Cardiac fibroblast (primary cell): ENCODE measurements at regions not wholly inside any gene's neighbourhood (a gene's known extent, or its start where the extent isn't known, plus 50 kb on each side); places are given as distances from the start of the nearest gene placed in this dataset.

Source experiments
- DNase-seq, 2 donors: peaks; one replicate each; pipeline versions ENCODE4 v3.0.0 to v3.0.0-alpha.2; 2010; ENCODE audit warnings: low read depth in 2 of 2
- H3K4me3 ChIP-seq, 2 donors: replicated peaks in 1 of 2; 1 replicate in 1 of 2; 2 replicates in 1 of 2; pipeline ENCODE4 v1.5.1; 2011; ENCODE audit warnings: low read depth in 2 of 2, low read length in 2 of 2, mild to moderate bottlenecking in 2 of 2, moderate library complexity in 1 of 2
- CTCF ChIP-seq: IDR thresholded peaks from one replicate; pipeline ENCODE4 v1.5.1; 2011; ENCODE audit warnings: low read depth, mild to moderate bottlenecking, low read length, inconsistent platforms

- H3K4me3 ChIP-seq = no peak overlapping the region
- no peak for TF ChIP-seq CTCF
- DNase-seq = no peak
Measured at GRCh38 chr15:46386356-46386755, 751.5 kb downstream of the SQOR start.

GRCh38 chr15:46389739-46390138 lies 754.9 kb downstream of the SQOR start:
- H3K4me3 ChIP-seq = no peak overlapping the region
- no peak for TF ChIP-seq CTCF
- DNase-seq = no peak

GRCh38 chr15:46394463-46394862 lies 759.6 kb downstream of the SQOR start:
- no peak for TF ChIP-seq CTCF
- no peak for DNase-seq
- no peak overlapping the region for H3K4me3 ChIP-seq

GRCh38 chr15:46408312-46408711 lies 773.5 kb downstream of the SQOR start:
- DNase-seq = no peak
- no peak for TF ChIP-seq CTCF
- no peak overlapping the region for H3K4me3 ChIP-seq

- no peak for DNase-seq
- no peak for TF ChIP-seq CTCF
Measured at GRCh38 chr15:46409841-46410301, 775.0 kb downstream of the SQOR start.

GRCh38 chr15:46410705-46411104 lies 775.9 kb downstream of the SQOR start:
- H3K4me3 ChIP-seq = no peak overlapping the region
- no peak for DNase-seq
- no peak for TF ChIP-seq CTCF

More at GRCh38 chr15:46409841-46410301, 775.0 kb downstream of the SQOR start:
- no peak overlapping the region for H3K4me3 ChIP-seq

- H3K4me3 ChIP-seq = no peak overlapping the region
- no peak for TF ChIP-seq CTCF
- DNase-seq = no peak
Measured at GRCh38 chr15:46411900-46412299, 777.1 kb downstream of the SQOR start.
